Suprapubic skin (tissue), 4 donors: ENCODE measurements at regions not wholly inside any gene's neighbourhood (a gene's known extent, or its start where the extent isn't known, plus 50 kb on each side); places are given as distances from the start of the nearest gene placed in this dataset.

Source experiments
- CTCF ChIP-seq, 2 donors: fragments of 200-600 bp in 1 of 2; fragments of 450-650 bp in 1 of 2; sonication (generic) in 1 of 2; IDR thresholded peaks; one replicate each; pipeline ENCODE4 v1.5.1; 2016 to 2019; ENCODE audit warnings: antibody characterized with exemption in 2 of 2, mild to moderate bottlenecking in 1 of 2, moderate library complexity in 1 of 2
- EP300 ChIP-seq: sonication (generic); formaldehyde crosslinking; IDR thresholded peaks from one replicate; pipeline ENCODE4 v1.6.1; 2017; ENCODE audit warnings: antibody characterized with exemption
- POLR2A ChIP-seq, 2 donors: fragments of 450-650 bp; IDR thresholded peaks; one replicate each; pipeline ENCODE4 v1.6.1; 2017; ENCODE audit warnings: antibody characterized with exemption in 2 of 2, mild to moderate bottlenecking in 2 of 2, moderate library complexity in 2 of 2
- POLR2AphosphoS5 ChIP-seq, 3 donors: sonication (generic); formaldehyde crosslinking; IDR thresholded peaks; one replicate each; pipeline ENCODE4 v1.6.1; 2017; ENCODE audit warnings: antibody characterized with exemption in 3 of 3

- TF ChIP-seq POLR2A (IDR thresholded peaks at IDR 0.05) (no peak), POLR2AphosphoS5 (IDR thresholded peaks at IDR 0.05) (no peak), CTCF (IDR thresholded peaks at IDR 0.05) (no peak), EP300 (no peak)
These were observed 764.2 kb downstream of the TENT5A start for GRCh38 chr6:80988286-80988685.
